T-helper 1 cell treated with Interleukin-12 subunit alpha and Interleukin-12 subunit beta and Interleukin-4 antibody, amounts not matched to agents 30 μg/mL and 1 μg/mL, for 36 hours (primary cell): ENCODE measurements at regions not wholly inside any gene's neighbourhood (a gene's known extent, or its start where the extent isn't known, plus 50 kb on each side); places are given as distances from the start of the nearest gene placed in this dataset.

ENCODE experiments used
- H3K27ac Mint-ChIP-seq: one replicate; pipeline ENCODE4 v1.8.0; 2021; ENCODE audit warnings: mild to moderate bottlenecking, mixed read lengths
- H3K27me3 Mint-ChIP-seq: one replicate; pipeline ENCODE4 v1.8.0; 2021; ENCODE audit warnings: low read depth, mixed read lengths
- H3K36me3 Mint-ChIP-seq: one replicate; pipeline ENCODE4 v1.8.0; 2021; ENCODE audit warnings: low read depth, mixed read lengths
- H3K4me1 Mint-ChIP-seq: one replicate; pipeline ENCODE4 v1.8.0; 2021; ENCODE audit warnings: low read depth, mixed read lengths
- H3K4me3 Mint-ChIP-seq: one replicate; pipeline ENCODE4 v1.8.0; 2021; ENCODE audit warnings: mild to moderate bottlenecking, moderate library complexity, mixed read lengths
- H3K9me3 Mint-ChIP-seq: one replicate; pipeline ENCODE4 v1.8.0; 2021; ENCODE audit warnings: mixed read lengths

DNA sequence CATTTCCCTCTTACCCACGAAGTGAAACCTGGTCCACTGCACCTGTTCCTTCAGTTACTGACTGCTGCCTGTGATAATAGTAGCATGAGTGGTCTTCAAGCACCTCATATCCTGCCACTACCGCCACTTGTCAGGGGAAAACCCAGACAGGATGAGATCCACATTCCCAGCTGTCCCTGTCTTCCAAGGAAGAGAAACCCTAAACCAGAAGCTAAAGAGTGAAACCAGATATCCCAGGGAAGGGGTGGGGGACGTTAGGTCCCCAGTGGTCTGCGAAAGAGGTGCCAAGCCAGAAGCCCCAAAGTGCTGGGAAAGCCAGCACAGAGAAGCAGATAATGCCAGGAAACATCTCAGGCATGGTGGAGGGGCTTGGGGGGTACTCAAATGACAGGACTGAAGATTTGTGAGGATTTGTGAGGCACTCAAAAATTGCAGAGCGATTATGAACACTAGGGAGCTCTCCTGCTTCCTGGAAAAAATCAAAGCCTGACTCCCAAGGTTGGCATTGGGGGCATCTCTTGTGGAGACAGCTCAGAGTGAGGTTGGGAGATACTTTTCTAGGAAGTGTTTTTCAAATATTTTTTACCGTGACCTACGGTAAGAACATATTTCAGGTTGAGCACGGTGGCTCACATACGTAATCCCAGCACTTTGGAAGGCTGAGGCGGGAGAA lies 77.9 kb downstream of the TMEM30B start:
- H3K9me3 Mint-ChIP-seq, result no peaks in the 10 kb centered on the region
- no peak overlapping the region for H3K27ac Mint-ChIP-seq
- peaks cover 26% of the 10 kb centered on the region for H3K27me3 Mint-ChIP-seq
- no peaks in the 10 kb centered on the region for H3K36me3 Mint-ChIP-seq
- H3K4me1 Mint-ChIP-seq, result no peaks in the 10 kb centered on the region
- H3K4me3 Mint-ChIP-seq, result no peak overlapping the region

DNA sequence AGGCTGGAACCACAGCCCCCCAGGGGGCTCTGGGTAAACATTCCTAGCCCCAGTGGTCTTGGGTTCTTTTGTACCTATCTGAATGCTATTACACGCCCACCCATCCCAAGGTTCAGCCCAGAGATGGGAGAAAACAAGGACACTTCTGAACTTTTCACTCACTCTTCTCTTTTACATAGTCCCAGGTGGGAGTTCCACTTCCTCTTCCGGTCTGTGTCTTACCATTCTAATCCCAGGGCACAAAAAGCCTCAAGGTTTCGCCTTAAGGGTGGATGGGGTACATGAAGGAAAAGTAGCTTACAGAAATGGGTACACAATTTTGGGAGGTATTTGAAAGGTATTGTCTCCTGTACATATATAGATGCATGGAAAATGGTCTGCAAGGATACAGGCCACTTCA lies 79.0 kb downstream of the TMEM30B start:
- H3K36me3 Mint-ChIP-seq, result no peaks in the 10 kb centered on the region
- H3K27me3 Mint-ChIP-seq, result peaks cover 34% of the 10 kb centered on the region
- H3K4me1 Mint-ChIP-seq, result no peaks in the 10 kb centered on the region
- no peaks in the 10 kb centered on the region for H3K9me3 Mint-ChIP-seq
- H3K27ac Mint-ChIP-seq, result no peak overlapping the region
- H3K4me3 Mint-ChIP-seq, result no peak overlapping the region

DNA sequence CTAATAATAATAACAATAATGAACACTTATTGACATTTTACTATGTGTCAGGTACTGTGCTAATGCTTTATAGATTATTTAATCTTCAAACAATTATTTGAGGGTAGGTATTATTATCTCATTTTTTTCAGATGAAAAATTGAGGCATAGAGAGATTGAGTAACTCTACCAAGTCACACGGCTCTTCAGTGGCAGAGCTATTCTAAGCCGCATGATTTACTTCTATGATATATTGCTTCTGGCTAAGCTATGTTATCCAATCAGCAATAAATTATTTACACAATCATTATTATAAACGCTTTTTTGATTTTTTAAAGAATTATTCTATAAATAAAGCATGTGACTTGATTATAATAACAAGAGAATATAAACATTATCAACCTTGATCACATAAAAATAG lies 80.0 kb downstream of the TMEM30B start:
- no peaks in the 10 kb centered on the region for H3K9me3 Mint-ChIP-seq
- no peaks in the 10 kb centered on the region for H3K4me1 Mint-ChIP-seq
- peaks cover 41% of the 10 kb centered on the region for H3K27me3 Mint-ChIP-seq
- no peak overlapping the region for H3K4me3 Mint-ChIP-seq
- no peaks in the 10 kb centered on the region for H3K36me3 Mint-ChIP-seq
- H3K27ac Mint-ChIP-seq, result no peak overlapping the region

DNA sequence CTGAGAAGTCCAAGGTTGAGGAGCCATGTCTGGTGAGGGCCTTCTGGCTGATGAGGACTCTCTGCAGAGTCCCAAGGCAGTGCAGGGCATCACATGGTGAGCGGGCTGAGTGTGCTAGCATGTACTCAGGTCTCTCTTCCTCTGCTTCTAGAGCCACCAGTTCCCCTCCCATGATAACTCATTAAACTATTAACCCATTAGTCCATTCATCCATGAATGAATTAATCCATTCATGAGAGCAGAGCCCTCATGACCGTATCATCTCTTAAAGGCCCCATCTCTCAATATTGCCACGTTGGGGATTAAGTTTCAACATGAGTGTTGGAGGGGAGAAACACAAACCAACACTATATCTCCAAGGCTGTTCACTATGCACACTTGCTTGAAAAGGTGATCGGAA lies 83.7 kb downstream of the TMEM30B start:
- Mint-ChIP-seq H3K4me3 (no peak overlapping the region), H3K9me3 (no peaks in the 10 kb centered on the region), H3K27ac (no peak overlapping the region), H3K36me3 (no peaks in the 10 kb centered on the region), H3K27me3 (peaks cover 38% of the 10 kb centered on the region), H3K4me1 (no peaks in the 10 kb centered on the region)

DNA sequence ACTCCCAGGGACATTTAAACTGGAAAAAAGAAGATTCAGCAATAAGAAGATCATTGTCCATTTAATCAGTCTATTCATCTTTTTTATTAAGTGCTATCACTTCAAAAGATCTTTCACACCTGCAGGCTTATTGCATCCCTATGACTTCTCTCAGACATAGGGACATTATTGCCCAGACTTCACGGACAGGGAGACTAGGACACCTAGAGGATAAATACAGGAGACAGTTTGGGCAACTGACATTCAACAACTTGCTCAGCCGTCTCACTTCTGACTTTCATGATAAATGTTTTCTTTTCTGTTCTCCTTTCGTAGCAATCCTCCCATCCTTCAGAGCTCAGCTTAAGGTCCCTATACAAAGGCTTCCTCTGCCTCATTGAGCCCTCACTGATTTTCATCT lies 84.3 kb downstream of the TMEM30B start:
- Mint-ChIP-seq H3K36me3 (no peaks in the 10 kb centered on the region), H3K4me3 (no peak overlapping the region), H3K4me1 (no peaks in the 10 kb centered on the region), H3K9me3 (no peaks in the 10 kb centered on the region), H3K27ac (no peak overlapping the region), H3K27me3 (peaks cover 43% of the 10 kb centered on the region)

DNA sequence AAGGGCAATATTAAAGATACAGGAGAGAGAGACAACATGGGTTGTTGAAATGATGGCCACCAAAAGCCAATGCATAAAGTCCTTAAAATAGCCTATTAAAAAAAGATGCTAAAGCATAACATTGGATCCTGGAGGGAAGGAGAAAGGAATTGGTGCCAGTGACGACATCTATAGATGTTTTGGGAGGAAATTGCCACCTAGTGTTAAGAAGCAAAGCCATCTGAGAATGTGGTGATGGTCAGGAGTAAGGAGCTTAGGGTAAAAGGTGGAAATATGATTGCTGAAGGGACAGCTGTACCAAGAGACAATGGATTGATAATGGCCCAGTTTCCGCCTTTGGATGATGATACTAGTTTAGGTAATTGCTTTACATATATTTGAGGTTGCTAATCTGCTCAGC lies 85.1 kb downstream of the TMEM30B start:
- H3K27me3 Mint-ChIP-seq, result peaks cover 46% of the 10 kb centered on the region
- H3K27ac Mint-ChIP-seq, result no peak overlapping the region
- no peaks in the 10 kb centered on the region for H3K36me3 Mint-ChIP-seq
- no peaks in the 10 kb centered on the region for H3K4me1 Mint-ChIP-seq
- H3K4me3 Mint-ChIP-seq, result no peak overlapping the region
- H3K9me3 Mint-ChIP-seq, result no peaks in the 10 kb centered on the region

DNA sequence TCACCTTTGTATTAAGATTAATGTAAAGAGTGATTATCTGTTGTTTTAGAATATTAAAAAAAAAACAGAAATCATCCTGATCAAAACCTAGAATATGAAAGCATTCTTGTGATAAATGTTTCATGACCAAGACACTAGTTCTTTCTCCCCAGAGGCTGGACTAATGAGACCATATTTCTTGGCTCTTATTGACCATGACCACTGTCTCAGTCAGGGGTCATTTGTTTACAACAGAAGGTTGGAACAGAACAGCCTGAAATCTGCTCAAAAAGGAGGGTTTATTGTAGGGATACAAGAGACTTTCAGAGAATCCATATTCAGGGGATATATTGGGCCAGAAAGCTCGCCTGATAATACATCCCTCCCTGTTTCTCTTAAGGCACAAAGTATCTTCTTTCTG lies 87.7 kb downstream of the TMEM30B start:
- H3K9me3 Mint-ChIP-seq, result no peaks in the 10 kb centered on the region
- H3K36me3 Mint-ChIP-seq, result no peaks in the 10 kb centered on the region
- H3K27ac Mint-ChIP-seq, result no peak overlapping the region
- peaks cover 48% of the 10 kb centered on the region for H3K27me3 Mint-ChIP-seq
- H3K4me1 Mint-ChIP-seq, result peaks cover 9% of the 10 kb centered on the region
- H3K4me3 Mint-ChIP-seq, result no peak overlapping the region

DNA sequence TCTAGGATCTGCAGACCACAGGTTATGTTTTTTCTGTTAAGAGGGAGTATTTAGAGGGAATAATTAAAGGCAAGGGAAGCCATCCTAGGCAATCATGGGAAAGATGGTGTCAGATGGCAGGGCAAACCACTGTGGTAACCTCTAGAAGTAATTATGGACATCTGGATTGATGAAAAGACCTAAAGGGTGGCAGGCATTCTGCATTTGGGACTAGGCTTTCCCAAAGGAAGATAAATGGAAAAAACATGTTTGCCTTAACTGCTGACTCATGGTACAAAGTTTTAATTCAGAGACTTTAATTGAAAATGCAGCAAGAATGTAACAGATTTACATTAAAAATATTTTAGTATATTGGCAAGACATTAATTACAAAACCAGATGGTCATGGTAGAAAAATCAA lies 88.1 kb downstream of the TMEM30B start:
- Mint-ChIP-seq H3K9me3 (no peaks in the 10 kb centered on the region), H3K4me1 (peaks cover 9% of the 10 kb centered on the region), H3K4me3 (no peak overlapping the region), H3K36me3 (no peaks in the 10 kb centered on the region), H3K27me3 (peaks cover 43% of the 10 kb centered on the region), H3K27ac (no peak overlapping the region)

DNA sequence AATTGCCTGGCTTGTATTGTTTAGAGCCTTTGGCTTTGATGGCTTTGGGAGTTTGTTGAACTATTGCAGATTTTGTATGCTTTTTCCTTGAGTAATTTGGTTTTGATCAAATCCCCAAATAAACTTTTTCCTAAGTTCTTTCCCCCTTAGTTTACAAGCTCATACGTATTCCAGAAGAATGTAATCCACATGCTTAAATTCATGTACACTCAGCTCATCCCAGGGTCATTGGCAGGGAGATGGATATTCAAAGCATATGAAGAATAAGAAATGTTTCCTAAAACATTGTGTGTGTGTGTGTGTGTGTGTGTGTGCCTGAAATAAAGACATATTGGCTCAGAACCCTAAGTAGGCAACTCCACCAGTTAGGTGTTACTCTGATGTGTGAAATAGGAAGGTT lies 89.4 kb downstream of the TMEM30B start:
- peaks cover 9% of the 10 kb centered on the region for H3K4me1 Mint-ChIP-seq
- H3K36me3 Mint-ChIP-seq, result no peaks in the 10 kb centered on the region
- H3K27ac Mint-ChIP-seq, result no peak overlapping the region
- peaks cover 33% of the 10 kb centered on the region for H3K27me3 Mint-ChIP-seq
- H3K4me3 Mint-ChIP-seq, result no peak overlapping the region
- H3K9me3 Mint-ChIP-seq, result no peaks in the 10 kb centered on the region

DNA sequence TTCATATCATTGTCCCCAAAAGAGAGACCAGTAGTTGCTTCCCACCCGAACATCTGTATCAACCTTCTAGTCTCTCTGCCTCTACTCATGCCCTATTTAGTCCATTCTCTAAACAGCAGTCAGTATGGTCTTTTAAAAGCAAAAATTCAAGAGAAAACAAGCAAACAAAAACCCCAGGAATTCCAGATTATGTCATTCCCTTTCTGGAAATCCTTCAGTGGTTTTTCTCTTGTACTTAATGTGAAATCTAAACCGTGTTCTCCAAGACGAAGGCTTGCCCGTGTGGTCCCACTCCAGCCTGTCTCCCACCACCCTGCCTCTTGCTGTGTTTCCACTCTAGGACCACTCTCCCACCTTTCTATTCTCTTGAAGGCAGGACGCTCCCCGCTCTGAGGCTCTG lies 90.8 kb downstream of the TMEM30B start:
- H3K27ac Mint-ChIP-seq, result no peak overlapping the region
- peaks cover 31% of the 10 kb centered on the region for H3K27me3 Mint-ChIP-seq
- no peaks in the 10 kb centered on the region for H3K9me3 Mint-ChIP-seq
- H3K4me1 Mint-ChIP-seq, result peaks cover 9% of the 10 kb centered on the region
- H3K4me3 Mint-ChIP-seq, result no peak overlapping the region
- no peaks in the 10 kb centered on the region for H3K36me3 Mint-ChIP-seq

DNA sequence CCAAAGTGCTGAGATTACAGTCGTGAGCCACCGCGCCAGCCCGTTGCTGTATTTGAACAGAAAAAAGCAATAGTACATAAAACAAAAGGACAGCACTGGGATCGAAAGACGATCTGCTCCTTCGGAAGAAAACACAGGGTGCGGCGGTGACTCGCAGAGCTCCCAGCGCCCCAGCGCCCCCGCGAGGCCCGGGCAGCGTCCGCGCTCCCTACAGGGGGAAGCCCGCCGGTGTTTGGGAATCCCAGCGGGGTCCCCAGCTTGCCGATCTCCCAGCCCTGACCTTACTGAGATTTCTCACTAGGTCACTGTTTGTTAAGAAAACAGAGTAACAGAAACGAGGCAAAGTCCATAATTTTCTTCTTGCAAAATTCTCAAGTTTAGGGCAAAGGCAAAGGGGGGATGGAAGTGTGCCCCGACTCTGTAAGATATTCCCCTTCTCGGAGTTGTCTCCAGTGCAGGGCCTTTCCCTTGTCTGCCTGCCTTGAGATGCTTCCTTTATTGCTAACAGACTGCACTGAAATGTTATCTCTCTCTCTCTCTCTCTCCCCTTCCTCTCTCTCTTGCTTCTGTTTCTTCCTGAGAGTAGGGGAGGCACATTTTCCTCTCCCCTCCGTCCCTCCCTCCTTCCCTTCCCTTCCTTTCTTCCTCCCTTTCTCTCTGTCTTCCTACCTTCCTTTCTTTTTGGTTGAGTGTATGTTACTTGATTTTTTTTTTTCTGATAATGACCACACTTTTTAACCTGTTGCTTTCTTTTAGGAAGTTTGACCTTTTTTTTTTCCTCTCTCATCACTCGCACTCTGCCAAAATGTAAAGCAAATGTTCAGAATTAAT lies 91.9 kb downstream of the TMEM30B start:
- no peak overlapping the region for H3K27ac Mint-ChIP-seq
- no peaks in the 10 kb centered on the region for H3K9me3 Mint-ChIP-seq
- H3K27me3 Mint-ChIP-seq, result peaks cover 33% of the 10 kb centered on the region
- H3K4me1 Mint-ChIP-seq, result peaks cover 10% of the 10 kb centered on the region
- peak overlapping the region; percentile 67 for H3K4me3 Mint-ChIP-seq
- no peaks in the 10 kb centered on the region for H3K36me3 Mint-ChIP-seq

DNA sequence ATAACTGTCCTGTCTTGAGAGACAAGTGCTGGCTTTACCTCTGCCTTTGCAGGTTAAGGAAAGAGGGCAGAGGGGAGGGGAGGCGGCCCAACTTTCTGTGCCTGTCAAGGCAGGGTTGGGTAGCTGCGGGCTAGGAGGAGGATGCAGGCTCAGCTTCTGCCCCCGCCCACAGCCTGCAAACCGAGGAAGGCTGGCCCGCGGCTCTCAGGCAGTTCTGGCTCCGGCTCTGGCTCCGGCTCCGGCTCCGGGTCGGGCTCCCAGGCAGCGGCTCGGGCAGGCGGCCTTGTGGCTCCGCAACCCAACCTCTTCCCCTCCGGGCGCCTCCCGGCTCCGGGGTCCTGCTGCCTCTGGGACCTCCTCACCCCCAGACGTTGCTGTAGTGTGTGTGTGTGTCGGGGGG lies 92.9 kb downstream of the TMEM30B start:
- Mint-ChIP-seq H3K9me3 (peaks cover 3% of the 10 kb centered on the region), H3K36me3 (no peaks in the 10 kb centered on the region), H3K4me3 (no peak overlapping the region), H3K27me3 (peaks cover 33% of the 10 kb centered on the region), H3K27ac (no peak overlapping the region), H3K4me1 (peaks cover 17% of the 10 kb centered on the region)

DNA sequence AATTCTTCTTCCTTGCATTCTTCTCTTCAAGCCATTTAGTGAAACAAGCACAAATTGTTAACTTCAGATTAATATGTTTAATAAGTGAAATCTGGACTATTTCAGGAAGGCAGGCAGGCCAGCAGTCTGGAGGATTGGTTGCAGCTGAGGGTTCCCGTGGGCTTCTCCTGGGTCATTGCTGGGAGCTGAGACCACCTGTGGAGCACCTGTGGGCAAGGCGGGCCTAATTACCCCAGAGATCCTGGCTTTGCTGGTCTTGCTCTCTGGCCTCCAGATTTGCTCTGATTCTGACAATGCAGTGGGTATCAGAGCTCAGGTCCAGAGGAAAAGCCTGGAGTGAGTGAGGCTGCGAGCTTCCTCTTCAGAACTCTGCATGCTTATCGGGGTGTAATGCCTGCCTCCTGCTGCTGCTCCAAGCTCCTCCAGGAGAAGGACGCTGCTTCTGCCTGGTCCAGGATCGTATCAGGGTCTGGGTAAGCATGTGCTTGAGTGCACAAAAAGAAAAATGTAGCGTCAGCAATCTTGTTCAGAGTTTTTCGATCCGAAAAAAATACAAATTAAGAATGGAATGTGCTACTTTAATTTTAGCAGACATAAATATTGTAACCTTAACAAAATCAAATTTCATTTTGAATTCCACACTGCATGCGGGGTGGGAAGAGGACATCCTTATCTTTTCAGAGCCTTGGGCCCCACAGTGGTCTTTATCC lies 93.8 kb downstream of the TMEM30B start:
- peaks cover 19% of the 10 kb centered on the region for H3K4me1 Mint-ChIP-seq
- no peak overlapping the region for H3K4me3 Mint-ChIP-seq
- peaks cover 4% of the 10 kb centered on the region for H3K9me3 Mint-ChIP-seq
- peaks cover 27% of the 10 kb centered on the region for H3K27me3 Mint-ChIP-seq
- H3K27ac Mint-ChIP-seq, result no peak overlapping the region
- no peaks in the 10 kb centered on the region for H3K36me3 Mint-ChIP-seq

DNA sequence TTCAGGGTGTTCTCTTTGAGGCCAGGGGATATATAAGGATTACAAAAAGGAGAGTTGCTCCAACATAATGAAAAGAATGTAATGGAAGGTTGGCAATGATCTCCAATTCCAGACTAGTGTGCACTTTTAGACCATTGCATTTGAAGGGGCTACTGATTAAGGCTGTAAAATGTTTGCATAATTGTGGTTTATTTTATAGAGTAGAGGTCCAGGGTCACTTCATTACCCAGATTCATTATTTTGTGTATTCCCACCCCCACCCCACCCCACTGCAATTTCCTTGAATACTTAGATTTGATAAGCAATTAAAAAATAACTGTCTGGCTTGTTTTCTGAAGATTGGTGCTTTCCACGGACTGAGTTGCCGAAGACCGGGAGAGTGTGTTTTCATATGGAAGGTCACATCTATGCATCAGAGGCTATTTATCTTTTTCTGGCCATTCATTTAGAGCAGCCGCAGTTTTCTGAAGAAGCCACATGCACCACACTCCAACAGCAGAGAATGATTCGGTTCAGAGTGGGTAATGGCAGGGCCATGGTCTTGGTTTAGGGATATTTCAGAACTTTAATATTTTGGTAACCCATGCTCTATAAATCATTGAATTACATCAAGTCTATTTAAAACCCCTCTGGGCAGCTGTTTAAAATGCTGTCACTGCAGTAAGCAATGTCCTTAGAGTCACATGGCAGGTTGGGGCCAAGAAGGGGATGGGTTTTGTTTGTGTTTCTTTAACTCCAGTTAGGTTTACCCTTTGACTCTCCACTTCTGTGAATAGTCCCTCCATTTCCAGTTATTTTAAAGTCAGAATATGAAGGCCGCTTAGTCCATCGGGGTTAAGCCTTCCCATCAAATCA lies 94.6 kb downstream of the TMEM30B start:
- H3K36me3 Mint-ChIP-seq, result no peaks in the 10 kb centered on the region
- H3K9me3 Mint-ChIP-seq, result peaks cover 4% of the 10 kb centered on the region
- no peak overlapping the region for H3K27ac Mint-ChIP-seq
- no peak overlapping the region for H3K4me3 Mint-ChIP-seq
- H3K27me3 Mint-ChIP-seq, result peaks cover 21% of the 10 kb centered on the region
- H3K4me1 Mint-ChIP-seq, result peaks cover 19% of the 10 kb centered on the region
